ENCODE measurements at regions not wholly inside any gene's neighbourhood (a gene's known extent, or its start where the extent isn't known, plus 50 kb on each side); places are given as distances from the start of the nearest gene placed in this dataset.

- TF ChIP-seq ZNF768 (tag by site-specific recombination; IDR thresholded peaks at IDR 0.05) (no peak), CTCF (tag by site-specific recombination; IDR thresholded peaks at IDR 0.05) (no peak), TCF7L2 (IDR thresholded peaks at IDR 0.05; ENCODE audit: borderline replicate concordance, low read depth, low read length) (no peak), ZBTB7A (tag by site-specific recombination; IDR thresholded peaks at IDR 0.05; ENCODE audit: low read depth) (no peak), PRDM4 (tag by site-specific recombination; IDR thresholded peaks at IDR 0.05) (no peak), ZNF707 (tag by site-specific recombination; IDR thresholded peaks at IDR 0.05) (no peak), ZEB2 (tag by site-specific recombination; IDR thresholded peaks at IDR 0.05) (no peak), ZNF24 (tag by site-specific recombination; IDR thresholded peaks at IDR 0.05) (no peak), REST (tag by site-specific recombination; IDR thresholded peaks at IDR 0.05) (no peak), ZNF391 (tag by site-specific recombination; IDR thresholded peaks at IDR 0.05; ENCODE audit: borderline replicate concordance, low read depth) (no peak), PATZ1 (tag by site-specific recombination; IDR thresholded peaks at IDR 0.05) (no peak), ZNF335 (tag by site-specific recombination; conservative IDR thresholded peaks at IDR 0.05) (no peak), ZNF623 (tag by site-specific recombination; IDR thresholded peaks at IDR 0.05) (no peak)
Measured at GRCh38 chr7:88457320-88457719, 150.6 kb upstream of the STEAP4 start.
